H9 (cell line): ENCODE measurements at regions not wholly inside any gene's neighbourhood (a gene's known extent, or its start where the extent isn't known, plus 50 kb on each side); places are given as distances from the start of the nearest gene placed in this dataset.

ENCODE experiments used
- DNase-seq: peaks from one replicate; pipeline ENCODE4 v3.0.0-alpha.2; 2017
- H2AFZ ChIP-seq: one replicate; pipeline ENCODE4 v1.6.1; 2013; ENCODE audit warnings: mild to moderate bottlenecking, low read length, control low read depth, moderate library complexity
- H2AK5ac ChIP-seq: 2 replicates; pipeline ENCODE4 v1.6.1; 2013; ENCODE audit warnings: low read length, control low read depth, mixed read lengths; ENCODE audit not compliant: insufficient read length
- H2BK120ac ChIP-seq: one replicate; pipeline ENCODE4 v1.6.1; 2013; ENCODE audit warnings: low read depth, mild to moderate bottlenecking, low read length, control low read depth, inconsistent platforms; ENCODE audit not compliant: poor library complexity, severe bottlenecking
- H2BK12ac ChIP-seq: 2 replicates; pipeline ENCODE4 v1.6.1; 2013; ENCODE audit warnings: low read length, control low read depth, mixed read lengths, low read depth; ENCODE audit not compliant: insufficient read length
- H2BK15ac ChIP-seq: 2 replicates; pipeline ENCODE4 v1.6.1; 2013; ENCODE audit warnings: low read depth, low read length, control low read depth
- H2BK20ac ChIP-seq: one replicate; pipeline ENCODE4 v1.6.1; 2013; ENCODE audit warnings: low read depth, mild to moderate bottlenecking, low read length, control low read depth, inconsistent platforms; ENCODE audit not compliant: poor library complexity, severe bottlenecking
- H2BK5ac ChIP-seq: 2 replicates; pipeline ENCODE4 v1.6.1; 2013; ENCODE audit warnings: low read length, control low read depth, mixed read lengths; ENCODE audit not compliant: insufficient read length
- H3K14ac ChIP-seq: 2 replicates; pipeline ENCODE4 v1.6.1; 2013; ENCODE audit warnings: low read length, control low read depth; ENCODE audit not compliant: insufficient read depth
- H3K18ac ChIP-seq: 2 replicates; pipeline ENCODE4 v1.6.1; 2013; ENCODE audit warnings: low read depth, mild to moderate bottlenecking, mixed read lengths, low read length, control low read depth; ENCODE audit not compliant: insufficient read length
- H3K23ac ChIP-seq: 2 replicates; pipeline ENCODE4 v1.6.1; 2013; ENCODE audit warnings: low read length, control low read depth, mixed read lengths, low read depth; ENCODE audit not compliant: insufficient read length
- H3K23me2 ChIP-seq: 2 replicates; pipeline ENCODE4 v1.6.1; 2013; ENCODE audit warnings: low read depth, mild to moderate bottlenecking, mixed read lengths, low read length, control low read depth; ENCODE audit not compliant: insufficient read length, poor library complexity, severe bottlenecking
- H3K27ac ChIP-seq: 2 replicates; pipeline ENCODE4 v1.5.1; 2013; ENCODE audit warnings: low read length, control low read depth, mixed read lengths, low read depth; ENCODE audit not compliant: insufficient read length
- H3K27me3 ChIP-seq: 2 replicates; pipeline ENCODE4 v1.6.1; 2013; ENCODE audit warnings: low read length, control low read depth, inconsistent platforms; ENCODE audit not compliant: insufficient read depth
- H3K4ac ChIP-seq: 2 replicates; pipeline ENCODE4 v1.6.1; 2013; ENCODE audit warnings: low read depth, mild to moderate bottlenecking, control low read depth, inconsistent platforms, low read length, moderate library complexity
- H3K4me1 ChIP-seq: 2 replicates; pipeline ENCODE4 v1.6.1; 2013; ENCODE audit warnings: low read length, control low read depth, inconsistent platforms; ENCODE audit not compliant: insufficient read depth
- H3K4me2 ChIP-seq: 2 replicates; pipeline ENCODE4 v1.6.1; 2013; ENCODE audit warnings: low read length, control low read depth, mixed read lengths; ENCODE audit not compliant: insufficient read length, insufficient read depth
- H3K56ac ChIP-seq: 2 replicates; pipeline ENCODE4 v1.6.1; 2013; ENCODE audit warnings: low read depth, mild to moderate bottlenecking, mixed read lengths, low read length, control low read depth; ENCODE audit not compliant: insufficient read length
- H3K79me1 ChIP-seq: 2 replicates; pipeline ENCODE4 v1.6.1; 2013; ENCODE audit warnings: low read depth, mild to moderate bottlenecking, moderate library complexity, low read length, control low read depth, inconsistent platforms; ENCODE audit not compliant: insufficient read depth, poor library complexity, severe bottlenecking
- H3K79me2 ChIP-seq: 2 replicates; pipeline ENCODE4 v1.6.1; 2013; ENCODE audit warnings: low read length, control low read depth, inconsistent platforms; ENCODE audit not compliant: insufficient read depth
- H3K9ac ChIP-seq: 2 replicates; pipeline ENCODE4 v1.6.1; 2013; ENCODE audit warnings: low read length, control low read depth, mixed read lengths; ENCODE audit not compliant: insufficient read length; ENCODE audit errors: extremely low read depth
- H3K9me3 ChIP-seq: one replicate; pipeline ENCODE4 v1.6.1; 2013; ENCODE audit warnings: low read depth, low read length, inconsistent platforms; ENCODE audit not compliant: control insufficient read depth
- H3T11ph ChIP-seq: one replicate; pipeline ENCODE4 v1.6.1; 2013; ENCODE audit warnings: mild to moderate bottlenecking, low read length, control low read depth, inconsistent platforms
- H4K20me1 ChIP-seq: one replicate; pipeline ENCODE4 v1.6.1; 2013; ENCODE audit not compliant: control insufficient read depth, insufficient read length, insufficient read depth
- H4K5ac ChIP-seq: 2 replicates; pipeline ENCODE4 v1.6.1; 2013; ENCODE audit warnings: low read depth, mild to moderate bottlenecking, mixed read lengths, low read length, control low read depth; ENCODE audit not compliant: insufficient read length
- H4K8ac ChIP-seq: replicated peaks from 2 replicates; pipeline ENCODE4 v1.6.1; 2013; ENCODE audit warnings: low read length, control low read depth, mixed read lengths, low read depth; ENCODE audit not compliant: insufficient read length
- H4K91ac ChIP-seq: 2 replicates; pipeline ENCODE4 v1.6.1; 2013; ENCODE audit warnings: low read depth, mild to moderate bottlenecking, moderate library complexity, mixed read lengths, low read length, control low read depth; ENCODE audit not compliant: insufficient read length
- H3K27ac Mint-ChIP-seq, 3 experiments: 2 replicates in 2 of 3; 3 replicates in 1 of 3; pipeline ENCODE4 v1.8.0; 2020 to 2021; ENCODE audit warnings: mixed read lengths in 3 of 3, mild to moderate bottlenecking in 1 of 3, moderate library complexity in 1 of 3
- H3K27me3 Mint-ChIP-seq: 2 replicates; pipeline ENCODE4 v1.8.0; 2021; ENCODE audit warnings: low read depth, mild to moderate bottlenecking, moderate library complexity, mixed read lengths
- H3K36me3 Mint-ChIP-seq, 3 experiments: 2 replicates in 2 of 3; 3 replicates in 1 of 3; pipeline ENCODE4 v1.8.0; 2020 to 2021; ENCODE audit warnings: low read depth in 3 of 3, mixed read lengths in 3 of 3; ENCODE audit not compliant: insufficient read depth in 1 of 3
- H3K4me1 Mint-ChIP-seq, 2 experiments: 2 replicates each; pipeline ENCODE4 v1.8.0; 2020; ENCODE audit warnings: mixed read lengths in 2 of 2
- H3K4me3 Mint-ChIP-seq, 2 experiments: 2 replicates in 1 of 2; 3 replicates in 1 of 2; pipeline ENCODE4 v1.8.0; 2020 to 2021; ENCODE audit warnings: mild to moderate bottlenecking in 2 of 2, mixed read lengths in 2 of 2, moderate library complexity in 1 of 2
- H3K9me3 Mint-ChIP-seq, 2 experiments: 2 replicates in 1 of 2; 3 replicates in 1 of 2; pipeline ENCODE4 v1.8.0; 2020; ENCODE audit warnings: mild to moderate bottlenecking in 2 of 2, mixed read lengths in 2 of 2, moderate library complexity in 1 of 2
- CTCF ChIP-seq: fragments of 200-600 bp; sonication (generic); conservative IDR thresholded peaks from 3 replicates; pipeline ENCODE4 v1.8.0; 2021; ENCODE audit warnings: antibody characterized with exemption, mild to moderate bottlenecking
- WGBS: extraction: QIAGEN DNeasy Blood & Tissue Kit; methylation state at CpG from one replicate; pipeline ENCODE4 v1.1.7; 2013; ENCODE audit warnings: missing lambda C conversion rate, low lambda C conversion rate, mixed read lengths; ENCODE audit not compliant: insufficient read length; ENCODE audit errors: extremely low coverage; 5-methylcytosine and 5-hydroxymethylcytosine counted together

- Mint-ChIP-seq H3K9me3 (no peaks in the 10 kb centered on the region; a peak in 2 of 5 replicates), H3K4me3 (no peak overlapping the region), H3K27me3 (no peaks in the 10 kb centered on the region; the same call in none of the 2 replicates), H3K36me3 (no peaks in the 10 kb centered on the region; a peak in 1 of 7 replicates), H3K4me1 (peaks cover 4% of the 10 kb centered on the region in 2 experiments; a peak in 3 of 4 replicates), H3K27ac (no peak overlapping the region)
- H2BK20ac ChIP-seq: no peak overlapping the region
- no peak overlapping the region for H3T11ph ChIP-seq
- H3K27me3 ChIP-seq: no peaks in the 10 kb centered on the region
- no peak for TF ChIP-seq CTCF
- H3K9ac ChIP-seq: no peak overlapping the region
- H3K79me2 ChIP-seq: no peaks in the 10 kb centered on the region
- H4K8ac ChIP-seq: no peak overlapping the region
- H4K20me1 ChIP-seq: no peaks in the 10 kb centered on the region
- H3K23ac ChIP-seq: no peak overlapping the region
- no peak overlapping the region for H2BK12ac ChIP-seq
- no peaks in the 10 kb centered on the region for H3K23me2 ChIP-seq
- no peaks in the 10 kb centered on the region for H3K79me1 ChIP-seq
- no peak overlapping the region for H2BK15ac ChIP-seq
- no peak overlapping the region for H3K18ac ChIP-seq
- no peak overlapping the region for H3K4me2 ChIP-seq
- H2BK120ac ChIP-seq: no peak overlapping the region
- H3K14ac ChIP-seq: no peak overlapping the region
- H2AFZ ChIP-seq: no peak overlapping the region
- H3K9me3 ChIP-seq: no peaks in the 10 kb centered on the region
- no peak for DNase-seq
- H3K27ac ChIP-seq: no peak overlapping the region
- H3K56ac ChIP-seq: no peak overlapping the region
- no peak overlapping the region for H2AK5ac ChIP-seq
- H4K5ac ChIP-seq: no peak overlapping the region
- H3K4me1 ChIP-seq: no peaks in the 10 kb centered on the region; the same call in 1 of the 2 replicates
- no CpG with 5 or more reads among the region's 6 CpGs for WGBS
- H4K91ac ChIP-seq: no peak overlapping the region
- no peak overlapping the region for H2BK5ac ChIP-seq
- no peak overlapping the region for H3K4ac ChIP-seq
Measured at GRCh38 chr17:6205525-6205924, 135.3 kb downstream of the WSCD1 start.
